HepG2 (cell line): ENCODE measurements at regions not wholly inside any gene's neighbourhood (a gene's known extent, or its start where the extent isn't known, plus 50 kb on each side); places are given as distances from the start of the nearest gene placed in this dataset.

ENCODE experiments used
- BCL6 ChIP-seq: IDR thresholded peaks from 2 replicates; pipeline ENCODE4 v1.6.1; 2016; ENCODE audit warnings: missing genetic modification reagents, missing compliant biosample characterization
- ELK4 ChIP-seq: sonication (generic); formaldehyde crosslinking; IDR thresholded peaks from 2 replicates; pipeline ENCODE4 v1.9.0; 2021; ENCODE audit warnings: missing genetic modification reagents, borderline replicate concordance
- GZF1 ChIP-seq: sonication (generic); formaldehyde crosslinking; IDR thresholded peaks from 2 replicates; pipeline ENCODE4 v1.5.1; 2020; ENCODE audit warnings: mild to moderate bottlenecking, missing genetic modification reagents
- HOXA3 ChIP-seq: sonication (generic); formaldehyde crosslinking; IDR thresholded peaks from 2 replicates; pipeline ENCODE4 v1.5.0; 2020; ENCODE audit warnings: missing genetic modification reagents
- MXD4 ChIP-seq: IDR thresholded peaks from 2 replicates; pipeline ENCODE4 v1.6.1; 2016; ENCODE audit warnings: mild to moderate bottlenecking, missing biosample characterization, missing genetic modification reagents
- NCOA2 ChIP-seq: sonication (generic); formaldehyde crosslinking; IDR thresholded peaks from 2 replicates; pipeline ENCODE4 v1.8.0; 2022; ENCODE audit warnings: inconsistent platforms
- NFIB ChIP-seq: sonication (generic); formaldehyde crosslinking; IDR thresholded peaks from 2 replicates; pipeline ENCODE4 v1.9.0; 2021; ENCODE audit warnings: missing genetic modification reagents, mild to moderate bottlenecking, borderline replicate concordance
- RARA ChIP-seq: IDR thresholded peaks from 2 replicates; pipeline ENCODE4 v1.6.1; 2016; ENCODE audit warnings: missing genetic modification reagents, missing compliant biosample characterization
- RFX1 ChIP-seq: fragments of 450-650 bp; IDR thresholded peaks from 2 replicates; pipeline ENCODE4 v1.6.1; 2017
- SALL1 ChIP-seq: sonication (generic); formaldehyde crosslinking; IDR thresholded peaks from 2 replicates; pipeline ENCODE4 v1.8.0; 2022; ENCODE audit warnings: mild to moderate bottlenecking, missing genetic modification reagents
- SOX5 ChIP-seq: IDR thresholded peaks from 2 replicates; pipeline ENCODE4 v1.6.1; 2016; ENCODE audit warnings: borderline replicate concordance
- TOPORS ChIP-seq: sonication (generic); formaldehyde crosslinking; IDR thresholded peaks from 2 replicates; pipeline ENCODE4 v1.8.0; 2023; ENCODE audit warnings: mild to moderate bottlenecking, missing genetic modification reagents
- ZBTB40 ChIP-seq, 2 experiments: fragments of 450-650 bp in 1 of 2; sonication (generic) in 1 of 2; formaldehyde crosslinking in 1 of 2; IDR thresholded peaks; 2 replicates each; pipeline versions ENCODE4 v1.6.1 to v1.8.0; 2016 to 2022; ENCODE audit warnings: antibody characterized with exemption in 1 of 2, mild to moderate bottlenecking in 1 of 2, missing genetic modification reagents in 1 of 2
- ZNF205 ChIP-seq: IDR thresholded peaks from 2 replicates; pipeline ENCODE4 v1.6.1; 2018; ENCODE audit warnings: missing biosample characterization, missing genetic modification reagents

GRCh38 chr2:8500124-8501054 lies 181.5 kb upstream of the ID2 start (continued):
- TF ChIP-seq ZBTB40 (IDR thresholded peaks at IDR 0.05) (no peak), ZBTB40 (CRISPR knock-in tag; IDR thresholded peaks at IDR 0.05) (no peak), HOXA3 (CRISPR knock-in tag) (0 out of 2 replicates have a peak, but pooled peaks have one; percentile 16), RFX1 (no peak), ELK4 (CRISPR knock-in tag) (no peak), ZNF205 (peak; percentile 75), MXD4 (CRISPR knock-in tag) (0 out of 2 replicates have a peak, but pooled peaks have one; percentile 33), GZF1 (CRISPR knock-in tag) (no peak), NFIB (CRISPR knock-in tag) (no peak), RARA (CRISPR knock-in tag) (peak; percentile 90), SOX5 (peak; percentile 50; the same call in 1 of the 2 replicates), BCL6 (CRISPR knock-in tag) (peak; percentile 96), NCOA2 (CRISPR knock-in tag) (peak; percentile 45; the same call in 1 of the 2 replicates), SALL1 (peak; percentile 45; the same call in 1 of the 2 replicates), TOPORS (0 out of 2 replicates have a peak, but pooled peaks have one; percentile 13)
